GM19035 (cell line): ENCODE measurements at regions not wholly inside any gene's neighbourhood (a gene's known extent, or its start where the extent isn't known, plus 50 kb on each side); places are given as distances from the start of the nearest gene placed in this dataset.
"Not testable (repeated sequence)": the region's sequence is repeated elsewhere in the genome, so short reads cannot be mapped to it uniquely, and the experiment has no call there.

ENCODE experiments used
- ATAC-seq: cut with Tn5 transposase; IDR thresholded peaks from one replicate; pipeline ENCODE4 v1.9.1; 2021; ENCODE audit not compliant: unreplicated experiment

DNA sequence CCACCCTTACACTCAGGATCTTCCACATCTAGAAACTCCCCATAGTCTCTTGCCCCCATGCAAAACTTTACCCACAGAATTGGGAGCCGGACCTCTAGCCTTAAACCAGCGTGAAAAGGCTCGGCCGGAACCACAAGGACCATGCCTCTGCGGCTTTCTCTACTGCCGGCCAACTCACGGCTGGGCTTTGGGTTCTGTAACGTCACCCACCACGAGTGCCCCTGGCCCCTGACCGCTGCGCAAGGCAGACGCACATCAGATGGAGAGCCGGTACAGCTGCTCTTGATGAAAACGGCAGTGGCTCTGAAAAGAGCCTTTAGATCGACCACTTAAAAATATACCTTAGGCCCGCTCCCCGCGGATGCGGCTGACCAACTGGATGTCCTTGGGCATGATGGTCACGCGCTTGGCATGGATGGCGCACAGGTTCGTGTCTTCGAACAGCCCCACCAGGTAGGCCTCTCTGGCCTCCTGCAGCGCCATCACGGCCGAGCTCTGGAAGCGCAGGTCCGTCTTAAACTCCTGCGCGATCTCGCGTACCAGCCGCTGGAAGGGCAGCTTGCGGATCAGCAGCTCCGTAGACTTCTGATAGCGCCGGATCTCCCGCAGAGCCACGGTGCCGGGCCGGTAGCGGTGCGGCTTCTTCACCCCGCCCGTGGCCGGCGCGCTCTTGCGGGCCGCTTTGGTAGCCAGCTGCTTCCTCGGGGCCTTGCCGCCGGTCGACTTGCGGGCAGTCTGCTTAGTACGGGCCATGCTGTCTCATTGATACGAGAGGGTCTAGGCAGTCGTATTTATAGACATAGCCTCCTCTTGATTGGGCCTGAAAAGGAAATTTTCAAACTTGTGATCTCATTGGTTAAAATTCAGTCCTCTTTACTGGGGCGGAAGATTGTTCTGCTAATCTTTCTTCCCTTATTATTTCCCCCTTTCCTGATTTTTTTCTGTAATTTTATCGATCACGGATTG, 66.3 kb downstream of the FAM72C start:
- ATAC-seq, result not testable (repeated sequence)

DNA sequence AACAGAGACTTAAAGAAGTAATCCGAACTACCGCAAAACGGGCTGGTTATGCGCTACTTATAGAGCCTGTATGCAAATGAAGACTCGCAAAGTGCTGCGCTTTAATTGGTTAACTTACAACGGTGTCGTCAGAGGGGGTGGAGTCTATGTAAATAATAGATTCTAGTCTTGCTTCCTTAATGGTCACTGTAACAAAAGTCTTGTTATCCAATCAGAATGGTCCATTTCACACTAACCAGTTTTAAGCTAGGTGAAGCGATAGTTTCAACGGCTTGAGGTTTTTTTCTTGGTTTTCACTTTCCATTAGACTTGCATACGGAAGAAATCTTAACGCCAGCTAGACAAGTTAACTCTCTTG, 67.2 kb downstream of the FAM72C start:
- ATAC-seq, result not testable (repeated sequence)

DNA sequence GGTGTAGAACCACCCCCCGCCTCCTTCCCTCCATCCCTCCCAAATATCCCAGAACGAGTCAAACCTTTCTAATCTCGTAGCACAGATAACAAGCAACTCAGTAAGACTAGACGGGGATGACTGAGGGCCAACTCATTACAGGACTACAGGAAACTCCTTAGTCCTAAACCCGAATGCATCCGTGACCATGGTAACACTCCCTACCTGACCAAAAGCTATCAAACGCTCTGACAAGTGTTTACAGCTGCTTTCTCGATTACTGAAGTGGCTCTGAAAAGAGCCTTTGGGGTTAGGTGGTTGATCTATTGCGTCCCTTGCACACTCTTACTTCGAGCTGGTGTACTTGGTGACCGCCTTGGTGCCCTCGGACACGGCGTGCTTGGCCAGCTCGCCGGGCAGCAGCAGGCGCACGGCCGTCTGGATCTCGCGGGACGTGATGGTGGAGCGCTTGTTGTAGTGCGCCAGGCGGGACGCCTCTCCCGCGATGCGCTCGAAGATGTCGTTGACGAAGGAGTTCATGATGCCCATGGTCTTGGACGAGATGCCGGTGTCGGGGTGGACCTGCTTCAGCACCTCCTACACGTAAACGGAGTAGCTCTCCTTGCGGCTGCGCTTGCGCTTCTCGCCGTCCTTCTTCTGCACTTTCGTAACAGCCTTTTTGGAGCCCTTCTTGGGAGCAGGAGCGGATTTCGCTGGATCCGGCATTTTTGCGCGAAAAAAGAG, 67.7 kb downstream of the FAM72C start:
- not testable (repeated sequence) for ATAC-seq

DNA sequence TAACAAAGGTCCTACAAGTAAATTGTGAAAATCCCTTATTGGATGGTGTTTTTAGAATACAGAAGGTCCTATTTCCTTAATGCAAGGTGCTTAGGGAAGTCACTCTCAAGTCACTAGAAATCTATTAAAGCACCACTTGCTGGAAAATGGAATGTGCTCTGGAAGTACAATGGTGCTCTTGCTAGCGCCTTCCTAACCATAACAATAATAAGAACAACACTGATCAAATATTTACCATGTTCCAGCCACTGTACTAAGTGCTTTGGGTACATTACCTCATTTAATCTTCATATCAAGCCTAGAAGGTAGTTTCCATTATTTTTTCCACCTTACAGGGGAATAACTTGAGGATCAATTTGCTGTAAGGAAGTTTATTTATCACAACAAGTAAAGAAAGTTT, 75.4 kb downstream of the FAM72C start:
- not testable (repeated sequence) for ATAC-seq

DNA sequence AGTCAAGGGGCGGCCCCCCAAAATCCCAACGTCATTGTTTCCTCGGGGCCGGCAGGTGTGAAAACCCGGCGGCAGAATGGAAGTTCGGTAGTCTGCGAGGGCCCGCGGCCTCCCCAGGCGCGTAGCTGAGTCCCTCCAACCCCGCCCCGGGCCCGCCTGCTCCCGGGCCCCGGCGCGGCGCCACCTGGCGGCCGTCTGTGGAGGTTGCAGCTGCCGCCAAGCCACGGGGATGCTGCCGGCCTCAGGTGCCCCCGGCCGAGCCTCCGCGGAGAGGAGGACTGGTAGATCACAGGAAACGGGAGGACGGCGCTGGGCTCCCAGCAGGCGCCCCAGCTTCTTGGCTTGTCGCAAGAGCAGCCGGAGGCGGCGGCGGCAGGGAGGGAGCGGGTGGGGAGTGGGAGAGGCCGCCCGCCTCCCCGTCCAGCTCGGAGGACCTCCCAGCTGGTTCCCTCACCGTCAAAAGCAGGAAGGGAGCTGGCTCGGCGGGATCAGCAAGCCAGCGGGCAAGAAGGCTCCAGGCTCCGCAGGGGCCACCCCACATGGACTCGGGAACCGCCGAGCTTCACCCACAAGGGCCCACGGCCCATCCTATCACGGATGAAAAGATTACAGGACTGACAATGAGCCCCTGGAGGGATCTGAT, 86.7 kb downstream of the FAM72C start:
- ATAC-seq, result peak; percentile 87

DNA sequence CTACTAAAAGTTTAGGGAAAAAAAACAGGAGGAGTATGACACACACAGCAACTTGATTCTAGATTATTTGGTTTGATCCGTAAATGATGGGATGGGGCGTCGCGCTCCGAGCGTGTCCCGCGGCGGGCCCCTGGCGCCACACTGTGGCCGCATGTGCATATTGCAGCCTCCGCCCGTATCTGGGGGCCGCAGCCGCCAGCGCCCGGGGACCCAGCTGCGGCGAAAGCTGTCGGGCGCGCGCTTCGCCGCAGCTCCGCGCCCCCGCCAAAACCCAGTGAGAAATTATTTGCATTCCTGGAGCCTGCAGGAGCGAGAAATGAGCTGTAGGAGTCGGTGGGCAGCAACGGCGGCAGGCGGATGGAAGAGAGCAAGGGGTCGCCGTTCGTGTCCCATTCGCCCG, 87.3 kb downstream of the FAM72C start:
- peak; percentile 78 for ATAC-seq

DNA sequence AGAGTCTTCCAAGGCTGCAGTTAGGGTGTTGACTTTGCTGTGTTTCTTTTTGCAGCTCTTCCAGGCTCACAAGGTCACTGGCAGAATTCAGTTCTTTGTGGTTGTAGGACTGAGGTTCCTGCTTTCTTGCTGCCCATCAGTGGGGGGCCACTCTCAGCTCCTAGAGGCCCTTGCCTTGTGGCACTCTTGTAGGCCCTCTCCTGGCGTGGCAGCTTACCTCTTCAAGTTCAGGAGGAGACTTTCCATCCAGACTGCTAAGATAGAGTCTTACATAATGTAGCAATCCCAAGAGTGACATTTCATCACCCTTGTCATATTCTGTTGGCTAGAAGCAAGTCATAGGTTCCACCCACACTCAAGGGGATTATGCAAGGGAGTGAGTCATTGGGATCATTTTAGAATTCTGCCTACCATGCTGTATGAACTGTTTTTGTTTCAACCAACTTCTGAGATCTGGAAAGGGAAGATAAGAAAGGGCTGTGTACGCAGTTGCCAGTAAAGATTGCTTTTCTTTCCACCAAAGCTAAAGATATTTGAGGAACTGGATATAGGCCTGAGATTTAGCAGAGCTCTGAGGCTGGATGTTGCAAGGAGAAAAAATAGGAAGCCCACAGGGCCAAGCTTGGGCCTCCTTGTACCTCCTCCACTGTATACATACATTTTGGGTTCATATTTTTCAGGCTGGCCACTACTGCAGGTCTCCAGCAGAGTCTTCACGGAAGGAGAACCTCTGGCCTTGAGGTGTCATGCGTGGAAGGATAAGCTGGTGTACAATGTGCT, 91.8 kb downstream of the FAM72C start:
- ATAC-seq, result not testable (repeated sequence)

DNA sequence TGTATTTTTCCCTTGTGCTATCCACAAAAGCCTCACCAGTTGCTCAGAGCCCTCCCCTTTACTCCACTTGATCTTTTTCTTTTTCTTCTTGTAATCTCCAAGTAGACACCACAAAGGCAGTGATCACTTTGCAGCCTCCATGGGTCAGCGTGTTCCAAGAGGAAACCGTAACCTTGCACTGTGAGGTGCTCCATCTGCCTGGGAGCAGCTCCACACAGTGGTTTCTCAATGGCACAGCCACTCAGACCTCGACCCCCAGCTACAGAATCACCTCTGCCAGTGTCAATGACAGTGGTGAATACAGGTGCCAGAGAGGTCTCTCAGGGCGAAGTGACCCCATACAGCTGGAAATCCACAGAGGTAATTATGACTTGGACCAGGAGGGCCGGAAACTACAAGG, 95.8 kb downstream of the FAM72C start:
- ATAC-seq, result not testable (repeated sequence)

DNA sequence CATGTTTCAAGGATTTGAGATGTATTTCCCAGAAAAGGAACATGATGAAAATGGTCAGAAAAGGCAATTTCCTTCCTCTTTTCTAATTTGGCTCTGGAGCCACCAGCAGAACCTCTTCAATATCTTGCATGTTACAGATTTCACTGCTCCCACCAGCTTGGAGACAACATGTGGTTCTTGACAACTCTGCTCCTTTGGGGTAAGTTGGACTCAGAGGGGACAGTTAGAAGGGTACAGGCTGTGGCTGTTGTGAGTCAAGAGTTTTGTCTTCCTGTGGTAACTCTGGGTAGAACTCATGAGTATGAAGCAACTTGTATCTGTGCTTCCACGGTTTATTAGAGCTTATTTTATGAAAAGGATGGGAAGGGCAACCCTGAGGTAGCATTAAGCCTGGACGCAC, 97.2 kb downstream of the FAM72C start:
- ATAC-seq, result not testable (repeated sequence)

DNA sequence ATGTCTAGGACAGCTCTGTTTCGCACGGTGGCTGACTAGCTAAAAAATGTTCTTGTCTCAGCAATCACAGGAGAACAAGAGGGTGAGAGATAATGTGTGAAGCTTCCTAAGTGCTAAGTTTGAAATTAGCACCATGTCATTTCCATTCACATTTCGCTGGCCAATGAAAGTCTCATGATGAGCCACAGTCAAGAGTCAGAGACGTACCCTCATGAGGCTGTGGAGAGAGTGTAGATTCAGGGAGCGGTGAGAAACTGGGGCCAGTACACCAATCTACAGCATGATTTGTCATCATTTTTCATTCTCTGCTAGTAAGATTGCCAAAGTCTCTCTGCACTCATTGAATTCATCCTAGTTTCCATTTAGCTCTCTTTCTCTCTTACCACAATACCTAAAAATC, 98.1 kb downstream of the FAM72C start:
- ATAC-seq, result not testable (repeated sequence)

DNA sequence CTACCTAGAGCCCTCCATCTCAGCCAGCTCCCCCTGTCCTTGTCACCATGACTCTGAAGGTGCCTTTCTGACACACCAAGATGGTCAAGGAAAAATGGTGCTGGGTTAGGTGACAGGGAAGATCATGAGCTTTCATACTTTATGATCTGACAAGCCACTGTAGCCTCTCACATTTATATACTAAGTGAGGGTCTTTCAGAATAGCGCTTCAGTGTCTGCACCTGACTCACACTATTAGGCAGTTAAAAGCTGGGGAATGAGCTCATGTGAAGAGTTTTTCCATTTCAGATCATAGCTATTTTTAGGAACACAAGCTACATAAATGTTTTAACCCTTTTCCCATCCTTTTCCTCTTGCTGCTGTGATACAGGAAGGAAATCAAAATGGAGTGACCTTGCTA, 101.4 kb downstream of the FAM72C start:
- not testable (repeated sequence) for ATAC-seq

DNA sequence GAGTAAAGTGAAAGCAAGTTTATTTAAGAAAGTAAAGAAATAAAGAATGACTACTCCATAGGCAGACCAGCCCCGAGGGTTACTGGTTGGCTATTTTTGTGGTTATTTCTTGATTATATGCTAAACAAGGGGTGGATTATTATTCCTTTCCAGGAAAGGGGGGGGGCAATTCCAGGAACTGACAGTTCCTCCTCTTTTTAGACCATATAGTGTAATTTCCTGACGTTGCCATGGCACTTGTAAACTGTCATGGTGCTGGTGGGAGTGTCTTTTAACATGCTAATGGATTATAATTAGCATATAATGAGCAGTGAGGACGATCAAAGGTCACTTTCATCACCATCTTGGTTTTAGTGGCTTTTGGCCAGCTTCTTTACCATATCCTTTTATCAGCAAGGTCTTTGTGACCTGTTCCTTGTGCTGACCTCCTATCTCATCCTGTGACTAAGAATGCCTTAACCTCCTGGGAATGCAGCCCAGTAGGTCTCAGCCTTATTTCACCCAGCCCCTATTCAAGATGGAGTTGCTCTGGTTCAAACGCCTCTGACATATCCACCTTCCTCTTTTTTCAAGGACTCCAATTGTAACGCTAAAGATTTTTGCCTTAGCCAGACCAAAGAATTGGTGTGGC, 104.1 kb downstream of the FAM72C start:
- ATAC-seq, result not testable (repeated sequence)

DNA sequence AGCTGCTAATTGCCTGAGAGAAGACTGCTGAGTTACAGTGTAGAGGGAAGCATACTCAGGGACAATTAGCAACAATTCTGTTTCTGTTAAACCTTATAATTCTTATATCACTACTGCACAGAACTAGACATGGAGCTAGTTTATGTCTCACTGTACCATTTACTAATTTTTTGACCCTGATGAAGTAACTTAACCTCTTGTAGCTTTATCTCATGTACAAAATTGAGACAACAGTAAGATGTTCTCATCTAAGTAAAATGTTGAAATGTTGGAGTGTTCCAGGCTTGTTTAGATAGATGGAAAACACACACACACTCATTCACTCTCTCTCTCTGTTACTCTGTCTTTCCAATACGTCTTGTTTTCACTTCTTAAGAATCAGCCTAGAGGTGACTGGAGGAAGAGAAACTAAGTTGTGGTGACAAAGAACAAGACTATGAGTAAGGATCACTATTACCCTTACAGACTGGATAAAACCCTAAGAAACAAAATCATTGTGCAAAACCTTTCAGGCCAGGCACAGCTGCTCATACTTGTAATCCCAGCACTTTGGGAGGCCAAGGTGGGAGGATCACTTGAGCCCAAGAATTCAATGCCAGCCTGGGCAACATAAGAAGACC, 107.8 kb downstream of the FAM72C start:
- peak; percentile 67 for ATAC-seq

DNA sequence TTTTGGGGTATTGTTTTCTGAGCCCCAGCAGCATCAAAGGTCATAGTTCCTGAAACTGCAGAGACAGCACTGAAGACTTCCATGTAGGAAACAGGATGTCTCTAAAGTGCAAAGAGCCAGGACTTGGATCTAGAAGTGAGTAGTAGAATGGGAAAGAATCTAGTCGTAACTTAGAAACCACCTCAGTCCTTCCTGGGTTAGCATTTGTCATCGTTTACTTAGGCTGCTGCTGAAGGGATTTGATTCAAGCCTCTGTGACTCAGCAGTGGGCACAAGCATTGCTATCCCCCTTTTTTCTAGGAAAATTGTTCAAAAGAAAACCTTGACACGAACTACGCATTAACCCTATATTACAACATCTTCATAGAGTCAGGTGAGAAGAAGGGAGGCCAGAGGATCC, 109.1 kb downstream of the FAM72C start:
- not testable (repeated sequence) for ATAC-seq

DNA sequence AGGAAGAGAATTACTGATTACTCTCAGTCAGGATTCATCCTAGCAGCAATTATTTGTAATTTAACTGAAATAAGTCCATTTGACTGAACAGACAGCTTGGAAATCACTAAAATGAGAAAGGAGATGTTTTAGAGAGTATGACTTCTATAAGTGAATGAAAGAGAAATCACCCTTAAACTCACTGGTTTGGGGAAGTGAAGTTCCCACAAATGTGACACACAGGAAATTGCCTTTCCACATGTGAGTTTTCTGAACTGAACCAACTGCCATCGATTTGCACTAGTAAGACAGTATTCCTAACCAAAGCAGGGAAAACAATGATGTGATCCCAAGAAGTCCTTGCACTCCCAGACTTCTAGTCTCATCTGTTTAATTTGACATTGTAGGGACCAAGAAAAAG, 110.5 kb downstream of the FAM72C start:
- not testable (repeated sequence) for ATAC-seq

DNA sequence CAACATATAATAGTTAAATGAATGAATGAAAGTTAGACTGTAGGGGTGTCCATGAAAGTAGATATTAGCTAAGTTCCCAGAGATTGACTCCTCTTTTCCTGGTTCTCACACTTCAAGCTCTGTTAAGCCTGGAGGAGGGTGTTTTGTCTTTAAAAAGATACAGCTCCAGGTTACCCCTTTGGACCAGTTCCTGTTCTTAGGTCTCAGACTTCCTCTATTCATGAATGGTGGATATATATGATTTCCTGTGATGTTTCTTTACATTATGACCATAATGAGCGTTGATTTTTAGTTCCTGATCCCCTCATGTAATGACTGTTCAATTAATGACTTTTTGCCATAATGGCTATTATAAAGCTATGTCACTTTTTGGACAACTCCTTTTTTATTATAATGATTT, 115.9 kb downstream of the FAM72C start:
- not testable (repeated sequence) for ATAC-seq

DNA sequence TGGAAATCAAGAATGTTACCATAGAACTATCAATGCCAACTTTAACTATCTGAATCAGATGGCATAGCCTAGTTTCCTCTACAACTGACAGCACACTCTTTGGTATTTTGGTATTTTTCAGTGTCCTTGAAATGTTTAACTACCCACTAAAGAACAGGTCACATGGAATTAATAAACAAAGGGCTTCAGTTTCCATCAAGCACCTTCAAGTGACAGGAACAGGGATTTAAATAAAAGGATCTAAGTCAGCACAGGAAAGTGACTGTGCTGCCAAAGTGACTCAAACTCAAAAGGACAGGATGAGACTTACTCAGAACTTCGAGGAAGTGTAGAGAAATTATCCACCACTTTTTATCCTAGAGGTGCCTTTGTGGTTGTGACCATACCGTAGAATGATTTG, 117.7 kb downstream of the FAM72C start:
- ATAC-seq, result not testable (repeated sequence)

DNA sequence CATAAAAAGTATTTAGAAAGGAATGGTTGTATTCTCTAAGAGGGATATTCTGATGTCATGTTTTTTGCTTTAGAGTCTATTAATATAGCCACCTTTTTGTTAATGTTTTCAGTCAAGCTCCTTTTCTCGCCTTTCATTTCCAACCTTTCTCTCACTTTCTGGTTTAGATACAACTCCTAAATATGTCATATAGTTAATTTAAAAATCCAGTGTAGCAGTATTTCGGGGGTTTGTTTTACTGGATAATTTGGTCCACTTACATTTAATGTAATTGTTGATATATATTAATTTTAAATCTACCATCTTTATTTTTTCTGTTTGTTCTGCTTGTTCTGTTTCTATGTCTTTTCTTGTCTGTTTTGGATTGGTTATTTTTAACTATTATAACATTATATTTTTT, 121.1 kb downstream of the FAM72C start:
- ATAC-seq, result not testable (repeated sequence)

DNA sequence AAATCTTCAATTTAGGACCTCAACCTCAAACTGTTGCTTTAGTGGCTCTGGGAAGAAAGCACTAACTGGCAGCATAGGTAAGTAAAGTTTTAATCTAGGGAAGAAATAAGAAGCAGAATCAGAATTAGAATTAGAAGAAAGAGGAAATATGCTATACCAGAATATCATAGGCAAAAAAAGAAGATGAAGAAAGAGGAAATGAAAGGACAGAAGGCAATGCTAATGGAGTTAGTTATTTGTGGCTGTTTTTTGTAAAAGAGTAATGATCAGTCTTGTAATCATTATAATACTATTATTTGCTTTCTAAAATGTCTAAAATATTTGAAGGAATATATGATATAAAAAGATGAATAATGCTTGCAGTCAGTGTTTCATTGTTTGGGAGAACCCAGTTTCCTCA, 122.9 kb downstream of the FAM72C start:
- ATAC-seq, result not testable (repeated sequence)

DNA sequence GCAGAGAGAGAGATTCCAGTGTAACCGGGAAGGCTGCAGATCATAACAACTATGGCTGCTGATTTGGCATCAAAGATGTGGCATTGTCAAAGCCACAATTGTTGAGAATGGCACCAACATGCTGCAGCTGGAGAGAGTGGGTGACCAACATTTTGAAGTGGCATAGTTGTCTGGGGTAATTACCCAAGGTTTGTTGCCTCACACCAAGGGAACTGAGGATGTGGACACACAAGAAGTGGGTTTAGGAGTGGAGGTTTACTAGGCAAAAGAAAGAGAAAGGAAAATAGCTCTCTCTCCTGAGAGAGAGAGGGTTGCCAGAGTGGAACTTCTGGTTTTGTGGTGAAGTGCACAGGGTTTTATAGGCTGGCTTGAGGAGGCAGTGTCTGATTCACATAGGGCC, 126.6 kb downstream of the FAM72C start:
- ATAC-seq, result not testable (repeated sequence)
